Tibial artery (tissue), 4 donors: ENCODE measurements at regions not wholly inside any gene's neighbourhood (a gene's known extent, or its start where the extent isn't known, plus 50 kb on each side); places are given as distances from the start of the nearest gene placed in this dataset.
A peak's percentile ranks its signal among the peaks of the same experiment; 100 is the strongest.

Experiments used
- DNase-seq, 2 donors: peaks; one replicate each; pipeline ENCODE4 v3.0.0-alpha.2; 2019
- H3K27ac ChIP-seq, 2 donors: fragments of 200-600 bp; sonication (generic) in 1 of 2; 1 replicate in 1 of 2; 2 replicates in 1 of 2; pipeline ENCODE4 v1.5.1; 2018 to 2019; ENCODE audit warnings: mild to moderate bottlenecking in 1 of 2
- H3K27me3 ChIP-seq, 2 donors: fragments of 200-600 bp; sonication (generic) in 1 of 2; one replicate each; pipeline versions ENCODE4 v1.5.1 to v1.6.0; 2016 to 2019
- H3K36me3 ChIP-seq, 3 donors: fragments of 200-600 bp; sonication (generic) in 2 of 3; one replicate each; pipeline ENCODE4 v1.5.1; 2016 to 2019; ENCODE audit warnings: mild to moderate bottlenecking in 2 of 3
- H3K4me1 ChIP-seq, 4 donors: fragments of 200-600 bp; sonication (generic) in 2 of 4; 1 replicate in 3 of 4; 2 replicates in 1 of 4; pipeline ENCODE4 v1.5.1; 2016 to 2019
- H3K4me3 ChIP-seq, 2 donors: fragments of 200-600 bp; sonication (generic) in 1 of 2; 1 replicate in 1 of 2; 2 replicates in 1 of 2; pipeline ENCODE4 v1.5.1; 2018 to 2019; ENCODE audit warnings: mild to moderate bottlenecking in 2 of 2
- H3K9me3 ChIP-seq, 3 donors: fragments of 200-600 bp; sonication (generic) in 1 of 3; one replicate each; pipeline ENCODE4 v1.5.1; 2016 to 2019
- intact Hi-C: fragments of 100-400 bp; cut with DNase I; formaldehyde crosslinking; loops from one replicate; pipeline ENCODE4 v1.15.0; 2023; ENCODE audit warnings: low total_unique reads
- TF ChIP-seq, protein P1 (sequence below), 2 experiments: fragments of 200-600 bp in 1 of 2; fragments of 450-650 bp in 1 of 2; IDR thresholded peaks; one replicate each; pipeline ENCODE4 v1.5.1; 2017 to 2019; ENCODE audit warnings: antibody characterized with exemption in 2 of 2, mild to moderate bottlenecking in 1 of 2, moderate library complexity in 1 of 2

DNA sequence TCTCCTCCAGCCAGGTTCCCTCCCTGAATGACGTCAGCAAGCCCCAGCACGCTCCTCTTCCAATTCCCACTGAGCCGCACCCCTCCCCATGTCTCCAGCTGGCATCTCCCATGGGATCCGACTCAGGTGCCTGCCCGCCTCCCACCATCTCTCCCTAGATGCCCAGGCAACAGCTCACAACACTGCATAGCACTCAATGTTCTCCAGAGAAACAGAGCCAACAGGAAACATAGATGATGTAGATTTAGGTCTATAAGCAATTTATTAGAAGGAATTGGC, 532.3 kb downstream of the BRD1 start:
- Histone ChIP-seq H3K4me3 (no peak overlapping the region), H3K36me3 (no peaks in the 10 kb centered on the region), H3K27ac (no peak overlapping the region), H3K9me3 (peaks cover 0 to 15% (median 8%) of the 10 kb centered on the region in 3 donors), H3K27me3 (no peaks in the 10 kb centered on the region), H3K4me1 (no peaks in the 10 kb centered on the region)
- intact Hi-C loops: no loop called here
- TF ChIP-seq, protein P1, sequence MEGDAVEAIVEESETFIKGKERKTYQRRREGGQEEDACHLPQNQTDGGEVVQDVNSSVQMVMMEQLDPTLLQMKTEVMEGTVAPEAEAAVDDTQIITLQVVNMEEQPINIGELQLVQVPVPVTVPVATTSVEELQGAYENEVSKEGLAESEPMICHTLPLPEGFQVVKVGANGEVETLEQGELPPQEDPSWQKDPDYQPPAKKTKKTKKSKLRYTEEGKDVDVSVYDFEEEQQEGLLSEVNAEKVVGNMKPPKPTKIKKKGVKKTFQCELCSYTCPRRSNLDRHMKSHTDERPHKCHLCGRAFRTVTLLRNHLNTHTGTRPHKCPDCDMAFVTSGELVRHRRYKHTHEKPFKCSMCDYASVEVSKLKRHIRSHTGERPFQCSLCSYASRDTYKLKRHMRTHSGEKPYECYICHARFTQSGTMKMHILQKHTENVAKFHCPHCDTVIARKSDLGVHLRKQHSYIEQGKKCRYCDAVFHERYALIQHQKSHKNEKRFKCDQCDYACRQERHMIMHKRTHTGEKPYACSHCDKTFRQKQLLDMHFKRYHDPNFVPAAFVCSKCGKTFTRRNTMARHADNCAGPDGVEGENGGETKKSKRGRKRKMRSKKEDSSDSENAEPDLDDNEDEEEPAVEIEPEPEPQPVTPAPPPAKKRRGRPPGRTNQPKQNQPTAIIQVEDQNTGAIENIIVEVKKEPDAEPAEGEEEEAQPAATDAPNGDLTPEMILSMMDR (IDR thresholded peaks at IDR 0.05): no peak
- DNase-seq: peak; percentile 8 to 42

DNA sequence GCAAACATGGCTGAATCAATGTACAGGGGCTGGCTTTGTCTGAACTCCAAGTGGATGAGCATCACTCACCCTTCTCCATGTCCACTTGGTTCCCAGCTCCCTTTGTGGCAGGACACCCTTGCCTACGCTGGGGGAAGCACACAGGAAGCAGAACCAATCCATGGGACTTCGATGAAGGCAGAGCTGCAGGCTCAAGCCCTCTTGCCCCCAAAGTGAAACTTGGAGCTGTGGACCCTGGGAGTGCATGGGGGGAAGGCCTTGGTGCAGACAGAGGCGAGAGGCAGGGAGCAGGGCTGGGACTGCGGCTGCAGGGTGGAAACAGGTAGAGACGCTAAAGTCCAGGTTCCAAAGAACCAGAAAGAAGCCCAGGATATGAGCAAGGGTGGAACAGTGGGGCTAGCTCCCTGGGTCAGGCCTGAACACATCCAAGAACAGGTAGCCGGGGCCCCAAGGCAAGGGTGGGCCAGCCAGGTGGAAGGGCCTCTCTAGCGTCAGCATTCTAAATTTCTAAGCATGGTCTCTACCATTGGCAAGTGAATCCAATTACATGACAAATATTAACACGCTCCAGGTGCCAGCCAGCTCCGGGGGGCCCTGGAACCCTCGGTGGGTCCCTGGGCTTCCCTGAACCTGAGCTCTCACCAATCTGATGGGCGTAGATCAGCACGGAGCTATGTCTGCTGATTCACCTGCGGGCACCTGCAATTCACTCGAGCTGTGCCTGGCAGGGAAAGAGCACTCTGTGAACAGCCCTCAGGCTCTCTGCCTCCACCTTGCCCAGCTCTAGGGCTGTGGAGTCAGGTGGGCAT, 532.8 kb downstream of the BRD1 start:
- Histone ChIP-seq H3K4me1 (no peaks in the 10 kb centered on the region), H3K9me3 (peaks cover 0 to 15% (median 8%) of the 10 kb centered on the region in 3 donors), H3K4me3 (no peak overlapping the region), H3K27me3 (no peaks in the 10 kb centered on the region), H3K27ac (no peak overlapping the region), H3K36me3 (no peaks in the 10 kb centered on the region)
- TF ChIP-seq, protein P1 (IDR thresholded peaks at IDR 0.05): no peak
- DNase-seq: peak; percentile 5 to 60
- intact Hi-C loops: no loop called here

DNA sequence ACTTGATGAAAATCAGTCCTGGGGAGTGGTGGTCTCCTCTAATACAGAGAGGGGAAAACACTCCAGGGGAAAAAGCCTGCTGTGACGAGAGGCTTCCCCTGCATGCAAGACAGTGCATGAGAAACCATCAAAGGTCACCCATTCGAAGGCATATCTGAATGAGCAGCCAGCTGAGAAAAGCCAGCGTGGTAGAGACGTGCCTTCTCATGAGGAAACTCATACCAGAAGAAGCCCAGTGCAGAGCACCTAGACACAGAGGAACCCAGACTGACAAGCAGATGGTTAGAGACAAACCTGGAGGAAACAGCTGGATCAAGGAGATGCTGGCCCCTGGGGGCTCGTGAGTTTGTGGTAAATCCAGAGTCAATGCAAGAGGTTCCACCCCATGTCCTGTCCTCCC, 534.8 kb downstream of the BRD1 start:
- H3K36me3 ChIP-seq: no peaks in the 10 kb centered on the region
- TF ChIP-seq, protein P1 (IDR thresholded peaks at IDR 0.05): no peak
- H3K4me1 ChIP-seq: no peaks in the 10 kb centered on the region
- H3K4me3 ChIP-seq: no peak overlapping the region
- H3K9me3 ChIP-seq: peaks cover 0 to 15% (median 8%) of the 10 kb centered on the region in 3 donors
- peak; percentile 5 to 15 for DNase-seq
- no peak overlapping the region for H3K27ac ChIP-seq
- no peaks in the 10 kb centered on the region for H3K27me3 ChIP-seq
- intact Hi-C loops: no loop called here

DNA sequence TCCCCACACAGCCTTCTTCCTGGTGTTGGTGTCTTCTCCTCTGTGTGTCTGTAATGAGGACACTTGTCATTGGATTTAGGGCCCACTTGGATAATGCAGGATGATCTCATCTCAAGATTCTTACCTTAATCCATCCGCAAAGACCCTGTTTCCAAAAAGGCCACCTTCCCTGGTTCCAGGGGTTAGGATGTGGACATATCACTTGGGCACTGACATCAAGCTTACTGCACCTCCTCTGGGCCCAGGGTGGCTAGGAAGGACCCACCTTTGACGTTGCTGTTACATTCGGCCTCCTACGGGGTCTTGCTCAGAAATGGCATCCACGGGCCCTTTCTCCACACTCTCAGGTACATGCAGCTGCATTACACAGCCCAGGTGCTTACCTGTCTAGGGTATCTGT, 535.9 kb downstream of the BRD1 start:
- Histone ChIP-seq H3K4me1 (no peaks in the 10 kb centered on the region), H3K27me3 (no peaks in the 10 kb centered on the region), H3K9me3 (peaks cover 0 to 15% (median 8%) of the 10 kb centered on the region in 3 donors), H3K4me3 (no peak overlapping the region), H3K27ac (no peak overlapping the region), H3K36me3 (no peaks in the 10 kb centered on the region)
- TF ChIP-seq, protein P1 (IDR thresholded peaks at IDR 0.05): no peak
- intact Hi-C loops: no loop called here
- DNase-seq: peak; percentile 5 to 13

DNA sequence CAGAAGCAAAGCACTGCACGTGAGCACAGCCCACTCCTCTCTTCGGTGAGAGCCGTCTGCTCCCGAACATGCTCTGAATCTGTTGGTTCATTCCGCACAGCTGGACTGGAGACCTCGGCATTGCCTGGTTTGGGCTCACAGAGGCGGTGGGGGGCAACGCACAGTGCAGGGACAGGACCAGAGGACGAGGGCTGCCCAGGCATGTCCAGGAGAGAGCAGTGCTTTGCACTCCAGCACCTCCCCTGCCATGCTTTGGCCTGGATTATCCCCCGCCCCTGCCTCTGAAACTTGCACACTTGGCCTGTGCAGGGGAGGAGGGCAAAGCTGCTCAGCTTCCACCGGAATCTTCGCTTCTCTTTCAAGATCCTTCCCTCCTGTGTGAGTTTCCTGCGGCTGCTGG, 536.5 kb downstream of the BRD1 start:
- Histone ChIP-seq H3K4me3 (no peak overlapping the region), H3K9me3 (peaks cover 0 to 15% (median 8%) of the 10 kb centered on the region in 3 donors)

More for the DNA sequence above, 536.5 kb downstream of the BRD1 start:
- Histone ChIP-seq H3K27me3 (no peaks in the 10 kb centered on the region), H3K27ac (no peak overlapping the region), H3K36me3 (no peaks in the 10 kb centered on the region), H3K4me1 (no peaks in the 10 kb centered on the region)
- TF ChIP-seq, protein P1 (IDR thresholded peaks at IDR 0.05): no peak
- DNase-seq: peak; percentile 5 to 45
- intact Hi-C loops: no loop called here
